NT2/D1 (cell line): ENCODE measurements at regions not wholly inside any gene's neighbourhood (a gene's known extent, or its start where the extent isn't known, plus 50 kb on each side); places are given as distances from the start of the nearest gene placed in this dataset.

Experiments
- DNase-seq: peaks from one replicate; pipeline ENCODE4 v3.0.0-alpha.2; 2011; ENCODE audit warnings: low read depth, low spot score
- H3K27me3 ChIP-seq: 2 replicates; pipeline ENCODE4 v1.6.0; 2011; ENCODE audit warnings: mild to moderate bottlenecking; ENCODE audit not compliant: insufficient read length, insufficient read depth
- H3K36me3 ChIP-seq: 2 replicates; pipeline ENCODE4 v1.6.1; 2011; ENCODE audit warnings: mild to moderate bottlenecking, low read length, mixed read lengths; ENCODE audit not compliant: insufficient read depth, insufficient read length
- H3K4me1 ChIP-seq: 2 replicates; pipeline ENCODE4 v1.5.1; 2011; ENCODE audit not compliant: insufficient read depth, insufficient read length
- H3K4me3 ChIP-seq: 2 replicates; pipeline ENCODE4 v1.5.1; 2011; ENCODE audit warnings: low read depth; ENCODE audit not compliant: insufficient read length
- H3K9ac ChIP-seq: 2 replicates; pipeline ENCODE4 v1.6.0; 2011; ENCODE audit warnings: low read depth; ENCODE audit not compliant: insufficient read length
- H3K9me3 ChIP-seq: 2 replicates; pipeline ENCODE4 v1.5.1; 2011; ENCODE audit warnings: mild to moderate bottlenecking, low read length; ENCODE audit not compliant: insufficient read depth
- SUZ12 ChIP-seq: IDR thresholded peaks from 2 replicates; pipeline ENCODE4 v1.6.1; 2011; ENCODE audit not compliant: insufficient read length, insufficient read depth; ENCODE audit errors: extremely low read depth
- YY1 ChIP-seq: IDR thresholded peaks from 2 replicates; pipeline ENCODE4 v1.6.1; 2011; ENCODE audit not compliant: insufficient read length, insufficient read depth
- ZNF274 ChIP-seq: IDR thresholded peaks from 2 replicates; pipeline ENCODE4 v1.6.1; 2011; ENCODE audit warnings: mild to moderate bottlenecking, low read depth, low read length

DNA sequence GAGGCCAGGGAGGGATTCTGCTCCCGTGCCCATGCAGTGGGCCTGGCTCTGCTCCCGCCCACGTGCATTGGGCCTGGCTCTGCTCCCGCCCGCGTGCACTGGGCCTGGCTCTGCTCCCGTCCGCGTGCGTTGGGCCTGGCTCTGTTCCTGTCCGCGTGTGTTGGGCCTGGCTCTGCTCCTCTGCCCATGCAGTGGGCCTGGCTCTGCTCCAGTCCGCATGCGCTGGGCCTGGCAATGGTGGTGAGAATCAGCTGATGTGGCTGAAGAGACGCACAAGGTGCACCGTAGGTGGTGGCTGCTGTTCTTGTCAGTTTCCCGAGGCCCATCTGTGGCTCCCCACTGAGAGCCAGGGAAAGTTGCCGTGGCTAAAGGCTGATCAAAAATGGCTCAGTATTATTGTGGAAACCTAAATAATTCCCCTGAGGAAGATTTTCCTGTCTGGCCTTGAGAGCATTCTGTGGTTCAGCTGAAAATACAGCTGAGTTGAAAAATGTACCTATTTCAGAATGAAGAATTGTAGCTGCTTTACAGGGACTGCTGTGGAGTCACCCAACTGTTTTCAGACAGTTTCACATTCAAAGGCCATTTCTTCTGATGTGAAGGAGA lies 572.4 kb downstream of the GLRX3 start:
- no peak for TF ChIP-seq ZNF274
- TF ChIP-seq YY1, result no peak
- no peak for TF ChIP-seq SUZ12
- Histone ChIP-seq H3K27me3 (no peaks in the 10 kb centered on the region), H3K4me3 (no peak overlapping the region), H3K4me1 (no peaks in the 10 kb centered on the region), H3K9me3 (no peaks in the 10 kb centered on the region), H3K36me3 (no peaks in the 10 kb centered on the region), H3K9ac (no peak overlapping the region)
- DNase-seq, result no peak

- TF ChIP-seq YY1, result no peak
- Histone ChIP-seq H3K36me3 (no peaks in the 10 kb centered on the region), H3K4me1 (peaks cover 2% of the 10 kb centered on the region), H3K9me3 (no peaks in the 10 kb centered on the region), H3K27me3 (no peaks in the 10 kb centered on the region), H3K9ac (no peak overlapping the region), H3K4me3 (no peak overlapping the region)
- DNase-seq, result no peak
Observed at GRCh38 chr10:130709415-130709814, 573.2 kb downstream of the GLRX3 start.

DNA sequence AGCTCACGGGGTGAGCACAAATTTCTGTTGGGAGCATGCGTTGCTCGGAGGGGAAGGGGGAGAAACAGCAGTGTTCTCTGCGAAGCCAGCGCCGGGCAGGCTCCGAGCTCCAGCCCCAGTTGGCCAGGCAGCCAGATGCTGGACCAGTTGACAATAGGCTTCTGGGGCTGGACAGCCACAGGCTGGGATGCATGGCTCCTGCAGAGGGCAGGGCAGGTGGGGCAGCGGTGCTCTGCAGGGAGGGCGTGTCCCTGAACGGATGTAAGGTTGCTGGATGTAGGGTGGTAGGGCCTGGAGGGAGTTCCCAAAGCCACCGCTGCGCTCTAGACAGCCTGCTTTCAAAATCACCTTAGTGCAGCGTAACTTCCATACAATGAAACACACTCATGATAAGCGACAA lies 574.9 kb downstream of the GLRX3 start:
- no peak overlapping the region for H3K4me3 ChIP-seq
- H3K9me3 ChIP-seq, result no peaks in the 10 kb centered on the region
- no peaks in the 10 kb centered on the region for H3K27me3 ChIP-seq
- no peaks in the 10 kb centered on the region for H3K36me3 ChIP-seq
- no peak for DNase-seq
- H3K4me1 ChIP-seq, result peaks cover 2% of the 10 kb centered on the region
- H3K9ac ChIP-seq, result no peak overlapping the region
- no peak for TF ChIP-seq YY1

DNA sequence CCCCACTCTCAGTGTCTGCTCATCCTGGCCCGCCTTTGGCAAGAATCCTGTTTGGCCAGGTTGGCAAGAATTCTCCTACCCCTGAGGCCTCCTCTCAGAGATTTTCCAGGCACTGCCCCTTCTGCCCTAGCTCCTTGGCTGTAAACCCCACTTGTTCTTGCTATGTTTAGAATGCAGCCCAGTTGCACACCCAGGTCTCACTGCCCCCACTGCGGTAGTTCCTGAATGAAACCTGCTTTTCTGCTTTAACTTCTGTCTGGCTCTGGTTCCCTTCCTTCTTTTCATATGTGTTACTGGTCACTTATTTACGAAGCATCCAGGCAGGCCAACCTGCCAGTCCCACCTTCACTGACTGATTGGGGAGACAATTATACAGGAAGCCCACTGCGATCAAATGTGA lies 576.9 kb downstream of the GLRX3 start:
- TF ChIP-seq SUZ12, result no peak
- no peak for TF ChIP-seq YY1
- no peak for TF ChIP-seq ZNF274
- DNase-seq, result no peak
- H3K36me3 ChIP-seq, result no peaks in the 10 kb centered on the region
- no peaks in the 10 kb centered on the region for H3K27me3 ChIP-seq
- H3K9ac ChIP-seq, result no peak overlapping the region
- peaks cover 2% of the 10 kb centered on the region for H3K4me1 ChIP-seq
- no peaks in the 10 kb centered on the region for H3K9me3 ChIP-seq
- no peak overlapping the region for H3K4me3 ChIP-seq

DNA sequence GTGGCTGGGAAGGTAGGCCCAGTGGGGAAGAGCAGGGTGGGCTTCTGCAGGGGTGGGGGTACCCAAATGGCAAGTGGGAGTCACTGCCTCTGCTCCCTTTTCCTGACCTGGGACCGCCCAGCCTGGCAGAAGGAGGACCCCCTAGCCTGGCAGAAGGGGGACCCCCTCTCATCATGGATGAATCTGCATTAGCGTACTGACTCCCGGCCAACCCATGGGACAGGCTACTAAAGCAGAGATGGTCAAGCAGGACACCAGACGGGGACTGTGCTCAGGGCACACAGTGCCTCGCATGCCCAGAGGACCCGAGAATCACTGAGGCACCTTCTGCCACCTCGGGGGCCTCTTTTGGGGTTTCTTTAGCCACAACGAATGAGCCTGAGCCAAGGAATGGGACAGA lies 577.5 kb downstream of the GLRX3 start:
- DNase-seq, result no peak
- Histone ChIP-seq H3K4me3 (no peak overlapping the region), H3K27me3 (no peaks in the 10 kb centered on the region), H3K4me1 (peaks cover 2% of the 10 kb centered on the region), H3K36me3 (no peaks in the 10 kb centered on the region), H3K9ac (no peak overlapping the region), H3K9me3 (peaks cover 5% of the 10 kb centered on the region; the same call in 1 of the 2 replicates)
- TF ChIP-seq YY1, result no peak
- no peak for TF ChIP-seq SUZ12
- no peak for TF ChIP-seq ZNF274

GRCh38 chr10:130714742-130715467 lies 578.7 kb downstream of the GLRX3 start:
- H3K9me3 ChIP-seq, result peaks cover 16% of the 10 kb centered on the region; the same call in 1 of the 2 replicates
- TF ChIP-seq YY1, result no peak
- no peak for TF ChIP-seq ZNF274
- no peak for TF ChIP-seq SUZ12
- no peak overlapping the region for H3K4me3 ChIP-seq
- no peaks in the 10 kb centered on the region for H3K36me3 ChIP-seq
- no peaks in the 10 kb centered on the region for H3K27me3 ChIP-seq
- DNase-seq, result no peak
- H3K9ac ChIP-seq, result no peak overlapping the region
- H3K4me1 ChIP-seq, result peaks cover 2% of the 10 kb centered on the region

DNA sequence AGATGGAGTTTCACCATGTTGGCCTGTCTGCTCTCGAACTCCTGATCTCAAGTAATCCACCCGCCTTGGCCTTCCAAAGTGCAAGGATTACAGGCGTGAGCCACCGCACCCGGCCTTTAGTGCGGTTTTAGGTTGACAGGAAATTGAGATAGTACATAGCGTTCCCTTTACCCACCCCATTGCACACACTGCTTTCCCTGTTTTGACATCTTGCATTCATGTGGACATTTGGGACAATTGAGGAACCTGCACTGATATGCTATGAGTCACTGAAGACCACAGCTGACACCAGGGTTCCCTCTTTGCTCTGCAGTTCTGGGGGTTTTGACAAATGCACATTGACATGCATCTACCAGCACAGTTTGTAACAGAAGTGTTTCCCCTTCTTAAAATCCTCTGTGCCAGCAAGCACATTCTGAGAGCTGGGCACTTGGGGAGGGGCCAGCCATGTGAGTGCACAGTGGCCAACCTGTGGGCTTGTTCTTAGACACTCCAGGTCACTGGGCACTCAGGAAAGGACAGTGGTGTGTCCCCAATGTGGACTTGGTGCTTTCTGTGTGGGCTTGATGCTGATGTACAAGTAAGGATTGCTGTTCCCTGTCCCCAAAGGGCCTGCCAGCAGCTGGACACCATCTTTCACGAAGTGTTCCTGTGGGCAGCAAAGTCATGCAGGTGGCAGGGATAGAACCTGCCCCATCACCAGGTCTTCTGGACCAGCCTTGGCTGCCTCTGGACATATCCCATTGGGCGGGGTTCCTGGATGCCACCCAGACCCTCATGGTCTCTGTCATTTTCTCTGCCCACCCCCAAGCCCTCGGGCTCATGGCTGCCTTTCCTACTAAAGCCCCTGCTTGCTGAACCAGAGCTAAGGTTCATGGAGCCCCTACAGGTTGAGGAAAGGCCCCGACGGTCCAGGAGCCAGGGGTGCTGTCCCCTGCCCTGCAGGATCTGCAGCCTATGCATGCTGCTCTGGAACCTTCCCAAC lies 579.8 kb downstream of the GLRX3 start:
- H3K9ac ChIP-seq, result no peak overlapping the region
- DNase-seq, result no peak
- no peak overlapping the region for H3K4me3 ChIP-seq

More for the DNA sequence above, 579.8 kb downstream of the GLRX3 start:
- Histone ChIP-seq H3K9me3 (peaks cover 17% of the 10 kb centered on the region; the same call in 1 of the 2 replicates), H3K4me1 (peaks cover 2% of the 10 kb centered on the region), H3K36me3 (no peaks in the 10 kb centered on the region), H3K27me3 (no peaks in the 10 kb centered on the region)
- TF ChIP-seq SUZ12 (no peak), YY1 (no peak), ZNF274 (no peak)
